A673 (cell line): ENCODE measurements at regions not wholly inside any gene's neighbourhood (a gene's known extent, or its start where the extent isn't known, plus 50 kb on each side); places are given as distances from the start of the nearest gene placed in this dataset.

Source experiments
- CTCF ChIP-seq: fragments of 300-800, 200-600 bp; sonication (generic); conservative IDR thresholded peaks from 2 replicates; pipeline ENCODE4 v1.5.1; 2017; ENCODE audit warnings: low read depth, mild to moderate bottlenecking, antibody characterized with exemption, low read length, moderate library complexity, mixed read lengths
- EZH2 ChIP-seq: fragments of 200-600 bp; sonication (generic); IDR thresholded peaks from 2 replicates; pipeline ENCODE4 v1.6.1; 2017; ENCODE audit warnings: borderline replicate concordance, low read depth, mild to moderate bottlenecking, mixed read lengths, antibody characterized with exemption, low read length; ENCODE audit not compliant: poor library complexity, severe bottlenecking

- TF ChIP-seq CTCF (no peak), EZH2 (no peak)
Observed at GRCh38 chr2:150147889-150148683, 339.4 kb downstream of the RND3 start.
